ENCODE measurements at regions not wholly inside any gene's neighbourhood (a gene's known extent, or its start where the extent isn't known, plus 50 kb on each side); places are given as distances from the start of the nearest gene placed in this dataset.
A peak's percentile ranks its signal among the peaks of the same experiment; 100 is the strongest.
"Not testable (repeated sequence)": the region's sequence is repeated elsewhere in the genome, so short reads cannot be mapped to it uniquely, and the experiment has no call there.

DNA sequence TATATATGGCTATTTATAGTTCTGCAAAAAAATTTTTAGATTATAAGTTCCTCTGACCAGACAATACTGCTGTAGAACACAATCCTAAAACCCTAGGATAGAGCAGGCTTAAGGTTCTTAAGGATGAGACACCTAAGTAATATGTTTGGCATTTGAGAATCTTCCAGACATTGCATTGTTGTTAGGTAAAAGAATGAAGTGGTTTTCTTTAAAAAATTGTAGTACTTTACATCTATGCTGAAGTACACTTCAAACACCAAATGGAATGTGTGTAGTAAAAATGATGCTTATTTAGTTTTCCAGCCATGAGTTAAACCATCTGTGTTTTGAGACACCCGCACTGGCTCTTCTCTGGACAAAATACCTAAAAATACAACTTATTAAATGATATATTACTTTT, 857.7 kb downstream of the OTOL1 start:
- no peak for DNase-seq

DNA sequence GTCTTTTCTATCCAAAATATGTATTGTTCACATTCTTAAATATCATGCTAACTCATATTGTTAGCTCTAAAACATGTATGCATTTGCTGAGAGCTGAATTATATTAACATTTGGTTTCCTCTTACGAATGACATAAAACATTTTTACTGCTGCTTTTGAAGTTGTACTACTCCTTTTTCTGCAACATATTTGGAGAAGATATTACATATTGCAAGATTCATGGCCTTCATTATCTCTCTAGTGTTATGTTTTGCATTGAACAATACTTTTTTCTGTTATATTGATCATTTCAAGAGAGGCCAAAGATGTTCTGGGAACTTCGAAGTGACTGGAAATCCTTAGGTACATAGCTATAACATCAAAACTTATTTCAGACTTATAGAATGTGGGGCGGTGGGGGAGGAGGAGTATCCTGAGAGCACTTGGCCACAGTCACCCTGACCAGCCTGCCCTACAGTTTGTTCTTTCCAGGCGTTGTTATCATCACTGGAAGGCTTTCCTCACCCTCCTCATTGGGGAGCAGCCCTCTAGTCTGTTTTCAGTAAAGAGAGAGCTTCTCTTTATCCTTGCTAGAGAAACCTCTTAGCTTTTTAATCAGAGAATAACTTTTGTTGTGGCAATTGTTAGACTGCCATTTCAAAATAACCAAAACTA, 868.6 kb downstream of the OTOL1 start:
- DNase-seq, result no peak

DNA sequence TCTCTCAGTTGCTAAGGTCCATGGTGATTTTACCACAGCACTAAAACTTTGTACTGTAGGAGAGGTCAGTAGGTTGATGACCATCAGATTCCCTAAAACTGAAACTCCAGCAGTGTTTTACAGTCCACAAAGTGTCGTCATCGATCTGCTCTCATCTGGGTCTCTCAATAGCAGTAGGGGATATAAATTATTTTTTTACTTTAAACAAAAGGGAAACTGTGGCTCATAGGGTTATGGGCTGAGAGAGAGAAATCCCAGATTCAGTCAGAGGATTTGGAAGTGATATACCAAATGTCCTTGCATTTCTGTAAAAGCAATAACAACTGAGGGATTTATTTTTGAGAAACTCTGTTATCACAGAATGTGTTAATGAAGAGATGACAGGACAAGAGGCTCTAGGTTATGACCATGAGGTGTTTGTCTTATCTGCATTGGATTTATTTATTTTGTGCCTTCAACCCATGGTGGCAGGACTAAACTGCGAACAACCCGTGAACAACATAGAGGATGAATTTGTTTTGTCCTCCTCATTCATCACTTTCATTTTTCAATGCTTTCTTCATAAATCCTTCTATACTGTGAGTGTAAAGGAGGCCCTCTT, 869.7 kb downstream of the OTOL1 start:
- DNase-seq, result no peak

DNA sequence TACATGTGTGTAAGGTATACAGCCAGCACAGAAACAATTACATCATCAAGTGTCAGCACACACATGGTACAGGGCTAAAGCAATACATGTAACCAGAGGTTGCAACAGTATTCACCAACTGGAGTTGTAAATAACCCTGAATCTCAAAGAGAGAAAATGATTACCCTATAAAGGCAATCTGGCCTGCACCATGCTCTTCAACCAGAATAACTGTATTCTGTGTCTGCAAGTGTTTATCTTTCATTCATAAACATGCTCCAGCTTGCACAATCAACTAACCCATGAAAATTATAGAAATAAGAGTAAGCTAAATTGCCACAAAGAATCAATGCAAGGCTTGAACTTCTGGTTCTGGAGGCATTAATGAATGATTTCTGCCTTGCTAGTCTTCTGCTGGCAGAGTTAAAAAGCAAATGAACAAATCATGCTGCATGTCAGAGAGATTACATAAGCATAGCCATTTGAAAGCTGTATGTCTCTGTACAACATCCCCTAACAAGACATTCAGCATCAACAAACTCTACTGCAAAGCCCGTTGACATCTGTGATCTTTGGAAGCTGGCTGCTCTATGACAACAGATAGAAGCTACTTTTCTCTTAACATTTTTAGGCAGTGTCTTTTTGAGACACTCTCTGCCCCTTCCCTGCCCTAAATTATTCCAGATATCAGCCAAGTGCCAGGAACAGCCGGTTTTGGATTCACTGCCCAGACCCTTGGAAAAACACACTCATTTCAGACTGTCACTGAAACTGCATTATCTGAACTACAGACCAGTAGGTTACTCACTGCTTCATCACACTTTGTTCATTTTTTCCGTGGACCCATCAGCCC, 871.0 kb downstream of the OTOL1 start:
- peak; percentile 6 for DNase-seq

DNA sequence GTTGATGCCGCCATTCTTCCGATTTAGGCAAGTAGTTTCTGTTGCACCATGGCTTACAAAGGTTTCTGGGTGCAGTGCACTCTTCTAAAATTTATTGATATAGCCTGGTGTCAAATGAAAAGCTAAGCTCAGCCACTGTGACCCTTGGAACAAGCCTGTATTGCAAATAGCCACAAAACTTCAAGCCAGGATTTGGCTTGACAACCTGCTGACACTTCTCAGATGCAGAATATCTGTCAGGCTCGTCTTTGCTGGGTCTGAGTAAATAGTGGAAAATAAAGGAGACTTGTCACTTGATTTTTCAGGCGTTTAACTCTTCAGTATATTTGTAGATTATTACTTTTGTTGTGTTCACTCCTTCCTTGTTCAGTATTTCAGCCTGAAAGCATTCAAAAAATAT, 871.8 kb downstream of the OTOL1 start:
- DNase-seq, result no peak

DNA sequence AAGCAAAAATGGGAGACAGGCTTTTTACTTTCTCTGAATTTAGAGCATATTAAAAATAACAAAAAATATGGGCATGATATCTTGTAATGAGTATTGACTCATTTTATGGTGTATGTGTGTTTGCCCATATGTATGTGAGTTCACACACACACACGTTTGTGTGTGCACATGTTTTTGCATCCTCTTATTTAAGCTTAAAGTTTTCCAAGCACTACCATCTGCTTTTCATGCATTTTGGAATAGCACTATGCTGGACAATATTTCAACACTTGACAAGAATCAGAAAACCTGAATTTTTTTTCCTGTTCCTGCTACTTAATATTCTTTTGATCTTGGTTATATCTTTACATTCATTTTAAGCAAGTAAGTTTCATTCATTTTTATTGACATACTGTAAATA, 872.7 kb downstream of the OTOL1 start:
- DNase-seq, result no peak

DNA sequence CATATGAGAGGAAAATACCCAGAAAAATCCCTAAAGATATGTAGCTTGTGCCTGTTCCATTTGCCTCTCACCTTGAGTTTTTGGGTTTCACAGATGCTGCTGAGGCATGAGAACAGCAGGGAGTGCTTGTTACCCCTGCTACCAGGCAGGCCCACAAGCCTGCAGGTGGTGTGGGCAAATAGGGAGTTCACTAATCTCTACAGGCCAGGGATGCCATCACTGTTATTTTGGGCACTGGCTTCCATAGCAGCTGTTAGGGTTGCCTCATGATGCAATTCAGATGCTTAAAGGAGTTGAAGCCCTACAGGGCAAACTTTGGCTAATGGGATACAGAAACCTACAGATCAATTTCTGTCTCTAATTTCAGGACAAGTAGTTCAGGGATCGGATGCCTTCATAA, 873.5 kb downstream of the OTOL1 start:
- no peak for DNase-seq

DNA sequence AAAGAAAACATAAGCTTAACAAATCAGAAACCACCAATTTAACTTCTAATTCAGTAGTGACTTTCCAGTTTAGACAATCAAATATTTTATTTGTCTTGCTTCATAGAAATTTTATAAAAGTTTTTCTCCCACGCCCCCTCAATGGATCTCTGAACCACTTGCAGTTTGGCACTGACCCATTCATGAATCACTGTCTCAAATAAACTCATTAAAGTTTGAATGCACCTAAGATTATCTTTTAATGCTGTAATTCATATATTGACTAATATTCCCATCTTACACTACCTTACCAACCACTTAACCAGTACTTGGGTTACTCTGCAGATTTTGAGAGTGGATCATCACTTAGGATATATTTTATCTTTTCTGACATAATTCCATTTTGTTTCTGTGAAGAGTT, 880.2 kb downstream of the OTOL1 start:
- no peak for DNase-seq

DNA sequence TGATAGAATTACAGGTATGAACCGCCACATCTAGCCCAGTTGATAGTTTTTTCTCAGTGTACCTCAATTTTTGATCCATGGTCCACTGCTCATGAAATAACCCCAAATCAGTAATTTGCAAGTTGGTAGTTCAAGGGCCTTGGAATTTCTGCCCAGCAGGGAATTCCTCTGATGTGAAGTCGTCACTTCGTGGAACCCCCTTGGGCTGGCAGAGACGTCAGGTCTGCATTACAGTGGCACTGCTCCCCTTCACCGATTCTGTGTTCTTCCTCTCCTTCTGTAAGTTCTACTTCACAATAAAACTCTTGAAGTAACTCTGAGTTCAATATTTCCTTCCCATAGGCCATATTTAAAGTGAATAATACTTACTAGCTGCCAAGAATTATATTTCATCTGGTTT, 881.0 kb downstream of the OTOL1 start:
- DNase-seq, result no peak

DNA sequence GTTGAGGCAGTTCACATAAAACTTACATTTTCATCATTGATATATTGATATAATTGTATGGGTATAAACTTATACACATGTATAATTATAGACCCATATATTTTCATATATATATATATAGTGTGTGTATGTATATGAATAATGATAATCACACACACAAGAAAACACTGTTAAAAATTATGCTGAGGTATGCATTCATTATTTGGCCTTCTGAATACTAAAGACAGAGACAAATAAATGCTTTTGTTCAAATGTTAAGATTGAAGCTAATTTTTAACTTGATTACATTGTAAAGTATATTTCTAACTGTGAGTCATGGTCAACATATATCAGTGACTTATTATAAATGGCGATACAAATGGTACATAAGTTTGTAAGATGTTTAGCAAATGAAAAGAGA, 888.8 kb downstream of the OTOL1 start:
- no peak for DNase-seq

DNA sequence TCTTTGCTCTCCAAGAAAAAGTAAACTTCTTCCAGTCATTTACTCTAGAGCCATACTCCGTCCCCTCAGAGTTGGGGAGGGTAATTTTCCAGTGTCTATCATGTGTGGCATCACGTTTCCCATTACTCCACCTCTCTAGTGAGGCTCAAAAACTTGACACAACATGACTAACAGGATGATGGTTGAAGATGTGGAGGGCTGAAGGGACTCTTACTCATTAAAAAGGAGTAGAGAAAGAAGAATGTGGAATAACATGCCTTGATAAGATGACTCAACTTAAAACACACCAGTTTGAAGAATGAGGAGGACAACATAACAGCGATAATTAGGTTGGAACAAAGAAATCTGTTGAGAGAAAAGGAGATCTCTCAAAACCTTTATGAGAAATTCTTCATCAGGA, 894.3 kb downstream of the OTOL1 start:
- DNase-seq, result no peak

DNA sequence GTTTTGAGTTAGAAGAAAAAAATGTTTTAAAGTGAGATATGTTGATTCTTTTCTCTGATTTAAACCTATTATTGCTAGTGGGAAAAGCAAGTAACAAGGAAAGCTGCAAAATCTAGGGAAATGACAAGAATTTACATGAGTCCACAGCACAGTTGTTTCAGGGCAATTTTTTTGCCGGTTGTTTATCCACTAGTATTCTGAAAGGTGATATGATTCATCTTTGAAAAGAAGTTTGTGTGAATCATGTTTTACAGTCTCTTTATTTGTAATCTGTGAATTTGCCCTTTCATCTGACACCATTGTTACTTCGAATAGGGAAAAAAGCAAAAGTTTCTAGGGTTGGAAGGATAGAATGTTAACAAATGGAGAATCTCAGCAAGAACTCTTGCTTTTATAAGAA, 894.7 kb downstream of the OTOL1 start:
- no peak for DNase-seq

DNA sequence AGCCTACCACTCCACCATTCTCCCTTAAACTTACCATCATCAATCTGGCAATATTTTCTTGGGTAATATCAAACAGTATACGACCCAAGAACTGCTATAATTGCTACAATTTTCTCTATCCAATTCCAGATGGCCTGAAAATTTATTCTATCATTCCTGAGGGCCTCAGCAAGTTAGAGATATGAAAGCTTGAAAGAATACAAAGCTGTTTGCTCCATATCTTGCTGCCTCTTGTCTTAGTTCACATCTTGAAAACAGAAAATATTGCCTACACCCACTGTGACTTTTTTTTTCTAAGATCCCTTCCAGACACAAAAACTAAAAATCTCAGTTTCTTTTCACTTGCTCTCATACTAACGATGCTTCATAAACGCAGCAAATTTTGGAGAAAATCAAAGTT, 898.9 kb downstream of the OTOL1 start:
- no peak for DNase-seq

DNA sequence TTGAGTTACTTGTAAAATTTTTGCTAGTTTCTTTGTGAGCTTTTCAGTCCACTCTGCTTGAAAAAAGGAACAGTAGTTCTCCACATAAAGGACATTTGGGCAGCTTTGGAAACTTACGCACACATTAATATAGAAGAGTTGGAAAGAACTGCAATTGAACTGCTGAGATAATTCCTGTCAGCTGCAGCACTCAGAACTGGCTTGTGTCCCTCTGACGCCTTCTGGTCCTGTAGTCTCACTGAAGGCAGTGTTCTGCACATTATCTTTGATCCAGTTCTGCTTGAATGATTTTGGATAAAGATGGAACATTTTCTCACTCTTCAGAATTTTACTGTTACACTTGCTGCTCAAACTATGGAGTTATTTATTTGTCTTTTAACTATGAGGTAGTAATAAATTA, 901.9 kb downstream of the OTOL1 start:
- DNase-seq, result no peak

DNA sequence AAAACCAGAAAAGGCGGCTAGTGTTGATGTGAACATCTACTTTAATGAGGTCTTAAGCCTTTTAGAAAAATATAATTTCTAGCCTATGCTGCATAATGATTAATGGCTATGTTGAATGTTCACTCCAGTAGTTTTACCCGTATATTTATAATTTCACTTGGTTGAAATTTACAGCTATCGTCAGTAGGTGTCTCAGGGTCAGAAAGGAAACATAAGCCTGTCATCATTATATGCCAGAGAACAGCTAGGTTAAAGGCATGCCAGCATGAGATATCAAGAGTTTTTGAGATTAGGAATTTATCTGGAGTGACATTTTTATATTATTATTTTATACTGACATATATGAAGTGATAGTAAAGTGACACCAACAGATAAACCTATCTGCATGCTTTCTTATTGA, 904.1 kb downstream of the OTOL1 start:
- DNase-seq, result no peak

DNA sequence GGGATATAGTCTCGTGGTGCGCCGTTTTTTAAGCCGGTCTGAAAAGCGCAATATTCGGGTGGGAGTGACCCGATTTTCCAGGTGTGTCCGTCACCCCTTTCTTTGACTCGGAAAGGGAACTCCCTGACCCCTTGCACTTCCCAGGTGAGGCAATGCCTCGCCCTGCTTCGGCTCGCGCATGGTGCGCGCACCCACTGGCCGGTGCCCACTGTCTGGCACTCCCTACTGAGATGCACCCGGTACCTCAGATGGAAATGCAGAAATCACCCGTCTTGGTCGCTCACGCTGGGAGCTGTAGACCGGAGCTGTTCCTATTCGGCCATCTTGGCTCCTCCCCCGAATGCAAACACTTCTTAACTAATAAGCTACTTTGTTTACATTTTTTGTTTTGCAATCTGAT, 914.9 kb downstream of the OTOL1 start:
- not testable (repeated sequence) for DNase-seq

DNA sequence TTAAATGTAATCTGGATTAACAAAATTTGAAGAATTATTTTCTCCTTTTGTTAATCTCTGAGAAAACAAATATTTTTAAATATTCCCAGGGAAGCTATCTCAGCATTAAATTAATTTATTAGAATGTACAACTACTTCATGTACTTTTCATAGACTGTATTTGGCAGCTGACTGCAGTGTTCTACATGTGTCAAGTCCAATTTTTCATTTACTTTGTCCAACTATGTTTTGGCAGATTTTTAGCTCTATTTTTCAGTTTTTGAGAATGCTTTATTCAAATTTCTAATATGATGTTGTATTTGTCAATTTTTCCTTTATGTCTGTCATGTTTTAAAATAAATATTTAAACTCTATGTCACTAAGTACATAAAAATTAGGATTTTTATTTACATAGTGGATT, 925.1 kb downstream of the OTOL1 start:
- DNase-seq, result no peak

DNA sequence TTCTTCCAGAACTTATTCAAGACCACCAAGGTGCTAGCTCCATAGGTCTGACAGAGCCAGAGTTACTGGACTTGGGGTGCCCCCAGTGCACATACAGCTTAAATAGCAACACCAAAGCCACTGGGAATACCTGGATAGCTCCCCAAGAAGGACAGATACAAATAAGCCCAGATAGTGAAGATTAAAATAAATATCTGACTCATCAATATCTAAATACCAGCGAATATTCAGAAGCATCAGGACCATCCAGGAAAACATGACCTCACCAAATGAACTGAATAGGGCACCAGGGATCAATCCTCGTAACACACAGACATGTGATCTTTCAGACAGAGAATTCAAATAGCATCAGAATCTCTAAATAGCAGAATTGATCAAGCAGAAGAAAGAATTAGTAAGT, 931.6 kb downstream of the OTOL1 start:
- DNase-seq, result no peak

DNA sequence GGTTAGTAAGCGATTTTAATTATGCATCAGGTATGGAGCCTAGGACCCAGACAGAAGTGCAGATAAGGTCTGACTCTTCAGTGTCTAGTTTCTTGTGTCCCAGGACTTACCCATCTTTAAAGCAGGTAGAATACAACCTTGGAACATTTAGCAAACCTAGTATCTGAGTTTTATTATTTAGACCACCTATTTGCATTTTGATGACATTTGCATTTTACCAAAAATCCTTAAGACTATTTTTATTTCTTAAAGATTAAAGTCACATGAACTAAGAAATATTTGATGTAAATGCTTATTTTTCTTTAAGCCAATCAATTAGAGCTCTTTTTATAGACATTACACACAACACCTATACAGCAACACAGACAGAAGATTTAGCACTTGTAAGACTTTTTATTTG, 939.1 kb downstream of the OTOL1 start:
- DNase-seq, result no peak

DNA sequence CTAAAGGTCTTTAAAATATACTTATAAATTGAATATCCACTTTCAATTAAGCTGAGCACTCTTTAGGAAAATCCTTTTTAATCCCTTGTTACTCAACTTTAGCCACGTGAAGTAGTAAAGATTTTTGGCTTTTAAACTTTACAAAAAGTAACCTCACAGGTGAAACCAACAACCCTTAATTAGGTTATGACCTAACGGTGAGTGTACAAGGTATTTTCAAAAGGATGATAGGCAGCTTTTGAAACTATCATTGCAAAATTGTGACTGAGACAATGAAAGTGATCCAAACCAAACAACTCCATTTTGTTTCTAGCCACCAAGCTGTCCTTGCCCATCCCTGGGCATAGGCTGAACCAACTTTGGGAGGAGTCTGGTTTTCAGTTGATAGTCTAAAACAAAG, 940.2 kb downstream of the OTOL1 start:
- no peak for DNase-seq

DNA sequence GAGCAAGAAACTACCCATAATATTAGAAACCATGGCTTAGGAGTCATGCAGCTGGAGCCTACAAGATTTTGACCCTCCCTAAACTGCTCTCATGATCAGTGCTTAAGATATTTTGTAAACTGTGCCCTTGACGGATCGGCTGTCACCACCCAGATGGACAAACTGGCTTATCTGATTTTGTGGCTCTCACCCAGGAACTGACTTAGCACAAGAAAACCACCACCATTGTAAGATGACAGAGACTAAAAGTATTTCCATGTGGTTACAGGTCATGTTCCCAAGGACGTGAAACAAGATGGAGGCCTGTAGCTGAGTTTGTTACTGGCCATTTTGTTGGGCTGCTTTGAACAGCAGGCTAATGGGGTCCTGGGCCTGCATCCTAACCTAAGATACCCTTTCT, 940.9 kb downstream of the OTOL1 start:
- no peak for DNase-seq

DNA sequence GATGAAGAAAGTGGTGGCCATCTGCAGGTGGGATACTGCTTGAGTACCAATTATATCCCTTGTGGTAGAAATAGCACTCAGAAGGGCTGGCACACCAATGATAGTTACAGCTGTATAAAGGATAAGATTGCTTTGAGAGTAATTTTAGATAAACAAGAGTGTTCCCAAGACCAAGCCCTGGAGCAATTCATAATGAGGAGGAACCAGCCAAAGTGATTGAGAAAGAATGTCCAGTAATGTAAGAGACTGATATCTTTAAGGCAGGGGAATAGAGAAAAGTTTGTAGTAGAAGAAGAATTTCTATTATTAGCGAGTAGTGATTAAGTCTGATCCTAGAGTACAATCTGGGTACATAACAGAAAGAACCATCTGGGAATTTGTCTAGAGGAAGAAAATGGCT, 945.1 kb downstream of the OTOL1 start:
- no peak for DNase-seq

DNA sequence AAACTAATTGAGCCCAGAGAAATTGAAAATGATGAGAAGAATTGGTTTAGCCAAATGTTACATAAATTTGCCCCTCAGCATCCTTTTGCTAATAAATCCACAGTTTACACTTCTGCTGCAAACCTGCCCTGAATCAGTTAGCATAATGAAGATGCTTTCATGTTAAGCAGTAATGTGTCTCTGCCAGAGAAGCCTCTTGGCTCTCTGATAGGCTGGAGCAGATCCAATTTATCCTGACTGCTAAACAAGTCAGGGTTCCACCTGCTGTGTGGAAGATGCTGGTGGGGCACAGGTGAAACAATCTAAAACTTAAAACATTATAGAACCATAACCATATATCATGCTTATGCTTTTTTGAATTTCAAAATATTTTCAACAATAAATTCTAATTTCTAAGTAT, 946.8 kb downstream of the OTOL1 start:
- peak; percentile 34 for DNase-seq

DNA sequence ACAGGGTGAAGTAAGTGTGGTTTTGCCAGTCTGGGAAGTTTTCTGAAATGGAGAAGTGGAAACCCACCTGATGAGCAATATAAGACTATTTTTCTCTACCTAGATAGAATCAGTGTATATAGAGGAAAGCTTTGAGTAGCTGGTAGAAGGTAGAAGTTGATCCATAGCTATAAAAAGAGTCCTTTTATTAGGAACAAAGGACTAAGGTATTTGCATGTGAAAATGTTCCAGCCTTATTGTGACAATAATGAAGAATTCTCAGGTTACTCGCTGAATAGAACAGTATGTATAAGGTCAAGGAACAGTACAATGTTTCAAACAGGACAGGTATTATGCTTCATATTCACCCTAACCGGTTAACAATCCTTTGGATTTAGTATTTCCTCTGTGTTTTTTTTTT, 972.2 kb downstream of the OTOL1 start:
- DNase-seq, result no peak

DNA sequence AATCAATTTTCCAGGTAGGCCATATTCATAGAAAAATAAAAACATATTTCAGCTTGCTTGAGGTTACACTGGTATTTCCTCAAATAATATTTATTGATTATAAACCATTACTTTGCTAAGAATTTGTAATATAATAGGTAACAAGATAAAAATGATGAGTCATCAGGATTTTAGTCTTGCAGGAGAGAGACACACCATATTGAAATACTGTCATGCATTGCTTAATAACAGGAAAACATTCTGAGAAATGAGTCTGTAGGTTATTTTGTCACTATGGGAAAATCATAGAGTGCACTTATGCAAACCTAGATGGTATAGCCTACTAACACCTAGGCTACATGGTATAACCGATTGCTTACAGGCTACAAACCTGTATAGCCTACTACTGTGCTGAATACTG, 990.5 kb downstream of the OTOL1 start:
- DNase-seq, result no peak

Data from NCI-H345 (cell line).